CD14-positive monocyte (primary cell): ENCODE measurements at regions not wholly inside any gene's neighbourhood (a gene's known extent, or its start where the extent isn't known, plus 50 kb on each side); places are given as distances from the start of the nearest gene placed in this dataset.

Experiments used
- DNase-seq, 3 donors: peaks; one replicate each; pipeline ENCODE4 v3.0.0-alpha.2; 2011 to 2022
- H2AFZ ChIP-seq: 2 replicates; pipeline ENCODE4 v1.6.0; 2012; ENCODE audit warnings: mild to moderate bottlenecking, low read depth, low read length, inconsistent platforms; ENCODE audit not compliant: insufficient read depth, poor library complexity, severe bottlenecking
- H3K27ac ChIP-seq, 2 donors: 1 replicate in 1 of 2; 2 replicates in 1 of 2; pipeline ENCODE4 v1.5.1; 2012 to 2013; ENCODE audit warnings: low read length in 2 of 2, control low read depth in 1 of 2, inconsistent platforms in 1 of 2, low read depth in 1 of 2, mild to moderate bottlenecking in 1 of 2
- H3K27me3 ChIP-seq, 2 donors: one replicate each; pipeline versions ENCODE4 v1.6.0 to v1.6.1; 2011 to 2013; ENCODE audit warnings: low read length in 2 of 2; ENCODE audit not compliant: control insufficient read depth in 2 of 2, insufficient read depth in 2 of 2
- H3K36me3 ChIP-seq, 2 donors: replicated peaks in 1 of 2; 1 replicate in 1 of 2; 2 replicates in 1 of 2; pipeline versions ENCODE4 v1.5.1 to v1.6.1; 2012 to 2013; ENCODE audit warnings: low read length in 2 of 2, control low read depth in 1 of 2, inconsistent platforms in 1 of 2, mild to moderate bottlenecking in 1 of 2; ENCODE audit not compliant: insufficient read depth in 2 of 2, control insufficient read depth in 1 of 2
- H3K4me1 ChIP-seq, 2 donors: 1 replicate in 1 of 2; 2 replicates in 1 of 2; pipeline versions ENCODE4 v1.5.1 to v1.6.1; 2012 to 2013; ENCODE audit warnings: low read length in 2 of 2, control low read depth in 1 of 2, inconsistent platforms in 1 of 2, mild to moderate bottlenecking in 1 of 2, moderate library complexity in 1 of 2; ENCODE audit not compliant: insufficient read depth in 2 of 2, control insufficient read depth in 1 of 2
- H3K4me2 ChIP-seq: replicated peaks from 2 replicates; pipeline ENCODE3; 2012; ENCODE audit warnings: low read length, moderate library complexity, mild to moderate bottlenecking; ENCODE audit not compliant: poor library complexity, severe bottlenecking; ENCODE audit errors: extremely low read depth
- H3K4me3 ChIP-seq, 3 experiments: fragments of 200-600 bp in 1 of 3; sonication (generic) in 1 of 3; replicated peaks in 1 of 3; 1 replicate in 2 of 3; 2 replicates in 1 of 3; pipeline ENCODE4 v1.5.1; 2011 to 2013; ENCODE audit warnings: low read length in 3 of 3, mild to moderate bottlenecking in 3 of 3, control low read depth in 2 of 3, low read depth in 2 of 3, inconsistent platforms in 1 of 3, moderate library complexity in 1 of 3
- H3K79me2 ChIP-seq: 2 replicates; pipeline ENCODE4 v1.6.0; 2012; ENCODE audit warnings: mild to moderate bottlenecking, control low read depth, inconsistent platforms, low read length, moderate library complexity; ENCODE audit not compliant: insufficient read depth
- H3K9ac ChIP-seq: 2 replicates; pipeline ENCODE4 v1.6.0; 2017; ENCODE audit warnings: low read length, mild to moderate bottlenecking; ENCODE audit not compliant: insufficient read depth, poor library complexity, severe bottlenecking
- H3K9me3 ChIP-seq, 2 donors: replicated peaks in 1 of 2; 1 replicate in 1 of 2; 2 replicates in 1 of 2; pipeline versions ENCODE4 v1.5.1 to v1.6.1; 2012 to 2013; ENCODE audit warnings: low read length in 2 of 2, control low read depth in 1 of 2; ENCODE audit not compliant: control insufficient read depth in 1 of 2, insufficient read depth in 1 of 2
- H4K20me1 ChIP-seq: 2 replicates; pipeline ENCODE4 v1.6.0; 2012; ENCODE audit warnings: mild to moderate bottlenecking, low read length, control low read depth, moderate library complexity; ENCODE audit not compliant: insufficient read depth
- H3K27ac Mint-ChIP-seq, 7 donors: one replicate each; pipeline ENCODE4 v1.8.0; 2020; ENCODE audit warnings: mild to moderate bottlenecking in 7 of 7, mixed read lengths in 7 of 7, moderate library complexity in 6 of 7, inconsistent platforms in 2 of 7
- H3K27me3 Mint-ChIP-seq, 3 donors: one replicate each; pipeline ENCODE4 v1.8.0; 2021 to 2022; ENCODE audit warnings: low read depth in 3 of 3, mild to moderate bottlenecking in 3 of 3, mixed read lengths in 3 of 3, moderate library complexity in 3 of 3, inconsistent platforms in 1 of 3
- H3K36me3 Mint-ChIP-seq, 2 donors: one replicate each; pipeline ENCODE4 v1.8.0; 2020; ENCODE audit warnings: mixed read lengths in 2 of 2, inconsistent platforms in 1 of 2, mild to moderate bottlenecking in 1 of 2
- H3K4me1 Mint-ChIP-seq: one replicate; pipeline ENCODE4 v1.8.0; 2020; ENCODE audit warnings: mild to moderate bottlenecking, mixed read lengths
- H3K4me3 Mint-ChIP-seq, 2 donors: one replicate each; pipeline ENCODE4 v1.8.0; 2020; ENCODE audit warnings: mild to moderate bottlenecking in 2 of 2, mixed read lengths in 2 of 2, moderate library complexity in 1 of 2
- H3K9me3 Mint-ChIP-seq, 7 donors: one replicate each; pipeline ENCODE4 v1.8.0; 2020 to 2022; ENCODE audit warnings: mixed read lengths in 7 of 7, mild to moderate bottlenecking in 6 of 7, moderate library complexity in 6 of 7, inconsistent platforms in 2 of 7
- CTCF ChIP-seq: fragments of 200-600 bp; IDR thresholded peaks from one replicate; pipeline ENCODE4 v1.8.0; 2022; ENCODE audit warnings: antibody characterized with exemption, mild to moderate bottlenecking
- WGBS: methylation state at CpG from one replicate; pipeline ENCODE4 v1.1.5; 2013; ENCODE audit warnings: missing lambda C conversion rate; ENCODE audit not compliant: insufficient coverage; 5-methylcytosine and 5-hydroxymethylcytosine counted together
- intact Hi-C, 2 donors: fragments of 100-400 bp; cut with micrococcal nuclease; formaldehyde crosslinking; loops; one replicate each; pipeline versions ENCODE4 v1.15.0 to v1.15.1; 2023

DNA sequence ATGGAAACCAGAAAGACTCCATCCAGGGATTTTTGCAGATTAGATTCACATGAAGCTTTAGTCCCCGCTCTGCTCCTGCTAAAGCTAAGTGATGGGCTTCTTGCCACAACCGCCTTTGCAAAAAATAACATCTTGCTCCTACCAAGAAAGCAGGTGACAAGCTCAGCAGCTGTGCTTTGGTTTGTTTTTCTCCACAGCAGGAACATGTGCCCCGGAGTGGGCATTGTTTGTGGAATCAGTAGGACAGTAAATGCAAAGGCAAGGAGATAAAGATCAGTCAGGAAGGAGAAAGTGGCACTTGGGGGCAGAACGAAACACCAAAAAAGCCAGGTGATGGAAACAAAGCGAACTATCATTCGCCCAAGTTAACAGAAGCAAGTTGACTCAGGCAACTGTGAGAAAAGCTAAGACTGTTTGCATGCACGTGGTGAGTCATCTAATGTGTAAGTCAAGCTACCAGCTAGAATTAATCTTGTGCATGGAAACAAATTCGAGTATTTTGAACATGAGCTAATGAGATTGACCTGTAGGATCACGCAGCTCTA, 165.5 kb upstream of the PLXNC1 start:
- Histone ChIP-seq H2AFZ (no peak overlapping the region), H3K4me1 (peaks cover 0 to 6% of the 10 kb centered on the region in 2 donors), H3K27ac (no peak overlapping the region), H3K79me2 (no peaks in the 10 kb centered on the region), H3K36me3 (no peaks in the 10 kb centered on the region), H4K20me1 (no peaks in the 10 kb centered on the region), H3K9me3 (no peaks in the 10 kb centered on the region), H3K9ac (no peak overlapping the region), H3K4me2 (no peak overlapping the region), H3K27me3 (no peaks in the 10 kb centered on the region), H3K4me3 (no peak overlapping the region)
- 61% methylated on average over 8 of the region's 9 CpGs for WGBS
- DNase-seq, result peak in 1 of 3 donors; percentile 7
- H3K4me1 Mint-ChIP-seq, result peaks cover 18% of the 10 kb centered on the region
- H3K4me3 Mint-ChIP-seq, result no peak overlapping the region
- no peaks in the 10 kb centered on the region for H3K36me3 Mint-ChIP-seq
- no peak overlapping the region for H3K27ac Mint-ChIP-seq
- H3K27me3 Mint-ChIP-seq, result peaks cover 0 to 2% (median 0%) of the 10 kb centered on the region in 3 donors
- TF ChIP-seq CTCF, result no peak
- peaks cover 0 to 2% (median 0%) of the 10 kb centered on the region in 7 donors for H3K9me3 Mint-ChIP-seq
- intact Hi-C loops, result no loop called here

DNA sequence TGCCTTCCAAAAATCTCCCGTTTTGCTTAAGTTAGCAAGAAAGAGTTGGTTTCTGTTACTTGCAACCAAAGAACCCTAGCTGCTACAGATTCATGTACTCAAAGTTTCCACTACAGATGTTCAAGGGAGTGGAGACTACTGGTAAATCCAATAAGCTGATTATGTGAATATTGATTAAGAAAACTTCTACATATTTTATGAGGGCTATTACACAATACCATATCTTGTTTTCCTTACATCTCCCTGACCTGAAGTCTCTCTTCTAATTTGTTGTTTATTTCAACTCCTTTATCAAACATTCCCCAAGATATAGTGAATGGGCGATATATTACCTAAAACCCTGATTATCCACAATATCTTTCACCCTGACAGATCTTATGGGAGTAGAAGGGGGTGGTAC, 164.4 kb upstream of the PLXNC1 start:
- no peak for DNase-seq
- no peaks in the 10 kb centered on the region for H3K27me3 ChIP-seq
- H3K4me2 ChIP-seq, result no peak overlapping the region
- H3K79me2 ChIP-seq, result no peaks in the 10 kb centered on the region
- no peak overlapping the region for H3K9ac ChIP-seq
- peaks cover 0 to 6% of the 10 kb centered on the region in 2 donors for H3K4me1 ChIP-seq
- H2AFZ ChIP-seq, result no peak overlapping the region
- no peaks in the 10 kb centered on the region for H3K36me3 ChIP-seq
- H3K4me3 Mint-ChIP-seq, result no peak overlapping the region
- H3K9me3 ChIP-seq, result no peaks in the 10 kb centered on the region
- H3K4me3 ChIP-seq, result no peak overlapping the region
- no CpG with 5 or more reads among the region's 2 CpGs for WGBS
- H3K4me1 Mint-ChIP-seq, result peaks cover 18% of the 10 kb centered on the region
- intact Hi-C loops, result no loop called here
- no peak overlapping the region for H3K27ac ChIP-seq
- H3K27ac Mint-ChIP-seq, result no peak overlapping the region
- no peaks in the 10 kb centered on the region for H4K20me1 ChIP-seq
- H3K27me3 Mint-ChIP-seq, result peaks cover 0 to 2% (median 0%) of the 10 kb centered on the region in 3 donors
- H3K9me3 Mint-ChIP-seq, result peaks cover 0 to 1% (median 0%) of the 10 kb centered on the region in 7 donors
- no peak for TF ChIP-seq CTCF
- H3K36me3 Mint-ChIP-seq, result no peaks in the 10 kb centered on the region
